ACC112 (cell line): ENCODE measurements at regions not wholly inside any gene's neighbourhood (a gene's known extent, or its start where the extent isn't known, plus 50 kb on each side); places are given as distances from the start of the nearest gene placed in this dataset.
"Not testable (repeated sequence)": the region's sequence is repeated elsewhere in the genome, so short reads cannot be mapped to it uniquely, and the experiment has no call there.

Source experiments
- H2AFZ ChIP-seq: fragments of 200-600 bp; sonication (generic); one replicate; pipeline ENCODE4 v1.6.0; 2017; ENCODE audit warnings: antibody characterized with exemption, low read length; ENCODE audit not compliant: unreplicated experiment
- H3K27ac ChIP-seq: fragments of 200-600 bp; sonication (generic); 2 replicates; pipeline ENCODE4 v1.5.1; 2014; ENCODE audit warnings: low read depth, mild to moderate bottlenecking, antibody characterized with exemption, low read length, moderate library complexity
- H3K27me3 ChIP-seq: fragments of 200-600 bp; sonication (generic); 2 replicates; pipeline ENCODE4 v1.6.1; 2014; ENCODE audit warnings: mild to moderate bottlenecking, antibody characterized with exemption, low read length, moderate library complexity, mixed read lengths; ENCODE audit not compliant: insufficient read depth
- H3K36me3 ChIP-seq: fragments of 200-600 bp; sonication (generic); 2 replicates; pipeline ENCODE4 v1.6.1; 2016; ENCODE audit warnings: mild to moderate bottlenecking, antibody characterized with exemption, low read length, moderate library complexity, mixed read lengths; ENCODE audit not compliant: insufficient read depth
- H3K4me1 ChIP-seq: fragments of 200-600 bp; sonication (generic); one replicate; pipeline ENCODE4 v1.6.1; 2016; ENCODE audit warnings: low read length, mixed read lengths; ENCODE audit not compliant: insufficient read depth, unreplicated experiment, control insufficient read depth
- H3K4me3 ChIP-seq: fragments of 200-600 bp; sonication (generic); 2 replicates; pipeline ENCODE4 v1.5.1; 2014; ENCODE audit warnings: mild to moderate bottlenecking, low read depth, low read length
- H3K79me2 ChIP-seq: fragments of 200-600 bp; sonication (generic); one replicate; pipeline ENCODE4 v1.6.0; 2016; ENCODE audit warnings: low read length; ENCODE audit not compliant: control insufficient read depth, unreplicated experiment, insufficient read depth

DNA sequence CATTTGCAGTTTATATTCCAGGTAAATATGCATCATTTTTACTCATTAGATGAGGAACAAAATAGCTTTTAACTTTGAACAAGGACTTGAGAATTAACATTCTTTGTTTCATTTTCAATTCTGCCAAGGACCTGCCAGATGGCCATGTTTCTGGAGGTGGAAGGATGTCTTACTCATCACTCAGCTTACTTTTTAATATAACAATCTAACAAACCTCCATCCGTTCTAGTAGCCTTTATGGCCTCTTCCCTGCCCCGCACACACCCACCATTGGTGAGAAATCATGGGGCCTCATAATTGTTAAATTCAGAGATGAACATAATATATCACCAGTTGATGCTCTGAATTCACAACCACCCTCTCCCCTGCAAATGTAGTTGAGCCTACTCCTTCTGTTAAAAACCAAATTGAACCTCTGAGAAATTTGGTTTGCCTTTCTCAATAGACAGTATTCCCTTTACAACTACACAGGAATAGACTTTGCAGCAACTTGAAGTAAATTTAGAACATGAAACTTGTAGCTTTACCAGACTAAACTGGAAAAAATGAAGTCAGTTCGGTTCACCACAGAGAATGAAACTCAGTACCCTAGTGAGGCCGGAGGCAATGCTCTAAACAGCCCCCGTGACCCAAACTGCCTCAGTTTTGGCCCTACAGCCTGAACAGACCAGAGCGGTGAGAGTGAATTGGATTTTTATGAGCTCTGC lies 50.1 kb upstream of the ACSL4 start:
- H3K27me3 ChIP-seq = no peaks in the 10 kb centered on the region
- H3K4me3 ChIP-seq = no peak overlapping the region
- H3K4me1 ChIP-seq = peaks cover 3% of the 10 kb centered on the region
- H3K79me2 ChIP-seq = no peaks in the 10 kb centered on the region
- H3K27ac ChIP-seq = no peak overlapping the region
- no peak overlapping the region for H2AFZ ChIP-seq
- no peaks in the 10 kb centered on the region for H3K36me3 ChIP-seq

- Histone ChIP-seq H3K4me1 (peaks cover 3% of the 10 kb centered on the region), H3K27me3 (no peaks in the 10 kb centered on the region), H3K27ac (no peak overlapping the region)
These were observed 50.6 kb upstream of the ACSL4 start for GRCh38 chrX:109783701-109784079.

DNA sequence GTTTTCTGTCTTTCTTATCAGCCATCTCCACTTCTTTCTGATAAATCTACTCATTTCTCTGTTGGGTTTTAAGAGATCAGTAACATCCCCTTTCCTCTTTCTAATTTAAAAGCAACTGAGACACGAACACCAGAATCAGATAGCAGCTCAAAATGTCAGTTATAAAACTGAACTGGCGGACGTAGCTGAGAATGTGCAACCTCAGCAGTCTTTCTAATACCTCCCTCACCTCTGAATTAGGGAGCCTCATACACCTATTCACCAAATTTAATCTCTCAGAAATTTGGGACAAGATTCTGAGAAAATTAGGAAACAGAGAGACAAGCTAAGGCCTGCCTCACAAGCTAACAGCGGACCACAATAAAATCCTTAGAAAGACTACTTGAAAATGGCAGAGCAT lies 52.0 kb upstream of the ACSL4 start:
- H3K27ac ChIP-seq = no peak overlapping the region
- peak overlapping the region; percentile 11 for H2AFZ ChIP-seq
- H3K36me3 ChIP-seq = no peaks in the 10 kb centered on the region
- peaks cover 3% of the 10 kb centered on the region for H3K4me1 ChIP-seq
- no peaks in the 10 kb centered on the region for H3K27me3 ChIP-seq
- H3K4me3 ChIP-seq = no peak overlapping the region
- no peaks in the 10 kb centered on the region for H3K79me2 ChIP-seq

More at GRCh38 chrX:109783701-109784079, 50.6 kb upstream of the ACSL4 start:
- Histone ChIP-seq H2AFZ (no peak overlapping the region), H3K4me3 (no peak overlapping the region), H3K36me3 (no peaks in the 10 kb centered on the region), H3K79me2 (no peaks in the 10 kb centered on the region)

- not testable (repeated sequence) for H3K79me2 ChIP-seq, H3K4me1 ChIP-seq, H2AFZ ChIP-seq, H3K36me3 ChIP-seq, H3K27ac ChIP-seq, H3K27me3 ChIP-seq, H3K4me3 ChIP-seq
These were observed 57.5 kb upstream of the ACSL4 start for GRCh38 chrX:109790511-109790910.

- Histone ChIP-seq H3K79me2 (no peaks in the 10 kb centered on the region), H3K4me3 (no peak overlapping the region), H3K36me3 (no peaks in the 10 kb centered on the region), H3K4me1 (no peaks in the 10 kb centered on the region), H2AFZ (no peak overlapping the region), H3K27ac (no peak overlapping the region), H3K27me3 (no peaks in the 10 kb centered on the region)
These were observed 60.1 kb upstream of the ACSL4 start for GRCh38 chrX:109793191-109793590.

DNA sequence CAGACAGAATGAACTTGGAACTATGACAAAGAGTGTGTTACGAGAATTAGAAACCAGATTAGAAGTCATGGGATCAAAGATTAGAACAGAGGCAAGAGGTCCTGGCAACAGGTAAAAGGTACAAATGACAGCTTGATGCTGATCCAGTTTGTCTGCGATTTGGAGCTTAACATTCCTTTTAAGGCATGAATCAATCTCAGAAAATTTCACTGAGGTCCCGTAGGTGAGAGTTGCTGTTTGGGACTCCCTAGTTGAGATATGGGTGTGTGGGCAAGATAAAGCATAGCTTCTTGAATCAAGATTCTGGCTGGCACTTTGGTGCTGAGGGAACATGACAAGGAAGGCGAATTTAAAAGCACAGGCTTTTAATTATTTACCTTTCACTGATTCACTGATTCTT lies 62.6 kb upstream of the ACSL4 start:
- H3K27me3 ChIP-seq = no peaks in the 10 kb centered on the region
- H3K79me2 ChIP-seq = no peaks in the 10 kb centered on the region
- H3K4me3 ChIP-seq = no peak overlapping the region
- H3K27ac ChIP-seq = no peak overlapping the region
- no peak overlapping the region for H2AFZ ChIP-seq
- H3K4me1 ChIP-seq = no peaks in the 10 kb centered on the region
- H3K36me3 ChIP-seq = no peaks in the 10 kb centered on the region

DNA sequence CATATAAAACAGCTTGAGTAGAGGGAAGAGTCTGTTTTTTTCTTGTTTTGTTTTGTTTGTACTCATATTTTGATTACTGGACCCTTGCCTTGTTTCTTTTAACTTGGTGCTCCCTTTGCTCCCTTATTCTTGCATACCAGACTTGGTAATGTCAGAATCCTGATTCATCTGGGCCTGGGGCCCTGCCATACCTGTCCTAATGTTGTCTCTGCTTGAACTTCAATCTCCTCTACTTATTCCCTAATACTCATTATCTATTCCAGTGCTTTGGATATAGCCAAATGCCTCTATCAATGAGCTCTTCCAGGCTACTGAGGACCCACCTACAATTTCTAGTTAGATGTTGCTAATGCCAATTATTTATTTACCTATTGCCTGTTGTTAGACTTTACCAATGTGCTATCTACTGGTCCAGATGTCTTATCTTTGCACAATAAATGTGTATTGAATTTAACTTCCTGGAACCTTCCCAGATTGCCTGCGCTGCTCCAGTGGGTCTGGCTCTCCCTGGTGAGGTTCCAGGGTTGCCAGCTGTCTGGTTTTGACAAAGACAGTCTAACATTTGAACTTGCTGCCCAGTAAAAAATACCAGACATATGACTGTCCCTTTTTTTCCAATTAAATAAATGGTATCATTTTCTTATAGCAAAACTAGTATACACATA lies 64.4 kb upstream of the ACSL4 start:
- no peaks in the 10 kb centered on the region for H3K27me3 ChIP-seq
- no peak overlapping the region for H3K27ac ChIP-seq
- H3K36me3 ChIP-seq = no peaks in the 10 kb centered on the region
- no peaks in the 10 kb centered on the region for H3K79me2 ChIP-seq
- H3K4me1 ChIP-seq = no peaks in the 10 kb centered on the region
- no peak overlapping the region for H2AFZ ChIP-seq
- no peak overlapping the region for H3K4me3 ChIP-seq

DNA sequence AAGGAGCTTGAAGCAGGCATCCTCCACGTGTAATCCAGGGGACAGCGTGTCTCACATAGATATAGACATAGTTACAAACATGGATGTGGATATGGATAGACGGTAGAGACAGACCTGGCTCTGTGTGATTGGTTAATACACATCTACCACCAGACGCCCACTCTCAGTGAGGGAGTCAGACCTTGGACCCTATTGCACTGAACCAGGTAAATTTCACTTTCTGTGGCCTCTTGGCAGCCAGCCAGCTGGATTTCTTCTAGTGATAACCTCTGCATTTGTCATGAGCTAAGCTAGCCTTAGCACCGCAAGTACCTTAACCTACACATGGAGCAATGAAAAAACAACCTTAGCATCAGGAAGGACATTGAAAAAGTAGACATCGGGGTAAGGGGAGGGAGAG lies 79.2 kb upstream of the ACSL4 start:
- Histone ChIP-seq H3K27me3 (no peaks in the 10 kb centered on the region), H3K36me3 (no peaks in the 10 kb centered on the region), H3K4me1 (no peaks in the 10 kb centered on the region), H3K27ac (no peak overlapping the region), H3K79me2 (no peaks in the 10 kb centered on the region), H3K4me3 (no peak overlapping the region), H2AFZ (no peak overlapping the region)

DNA sequence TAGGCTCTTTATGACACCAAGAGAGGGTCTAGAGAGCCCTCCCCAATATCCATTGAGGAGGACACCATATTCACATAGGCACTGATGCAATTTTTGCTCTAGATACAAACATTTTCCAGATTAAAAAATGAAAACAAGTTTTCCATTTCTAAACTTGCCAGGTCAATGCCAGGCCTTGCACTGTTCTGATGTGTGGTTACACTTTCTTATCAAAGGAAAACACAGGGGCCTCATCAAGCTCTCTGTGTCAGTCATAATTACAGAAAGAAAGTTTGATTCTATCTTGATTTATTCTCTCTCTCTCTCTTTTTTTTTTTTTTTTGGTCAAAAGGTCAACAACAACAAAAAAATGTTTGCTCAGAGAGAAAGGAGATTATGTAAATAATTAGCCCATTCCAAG lies 80.2 kb upstream of the ACSL4 start:
- no peak overlapping the region for H2AFZ ChIP-seq
- no peaks in the 10 kb centered on the region for H3K27me3 ChIP-seq
- no peaks in the 10 kb centered on the region for H3K79me2 ChIP-seq
- H3K36me3 ChIP-seq = no peaks in the 10 kb centered on the region
- no peak overlapping the region for H3K4me3 ChIP-seq
- no peak overlapping the region for H3K27ac ChIP-seq
- H3K4me1 ChIP-seq = no peaks in the 10 kb centered on the region

DNA sequence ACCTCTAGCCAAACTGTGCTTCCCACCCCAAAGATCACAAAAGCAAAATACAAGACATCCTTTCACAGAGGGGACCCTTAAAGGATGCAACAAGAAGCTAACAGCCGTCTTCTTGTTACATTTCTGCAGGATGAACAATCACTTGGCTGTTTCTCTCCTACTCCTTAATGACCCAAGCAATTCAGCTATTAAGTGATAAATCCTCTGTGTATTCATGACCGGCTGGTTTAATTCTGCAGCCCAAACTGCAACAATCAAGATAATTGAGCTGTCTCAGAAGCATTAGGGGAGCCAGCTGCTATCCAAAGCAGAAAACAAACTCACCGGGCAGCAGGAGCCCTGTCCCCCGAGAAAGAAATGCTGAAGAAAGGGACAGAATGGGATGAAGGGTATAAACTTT lies 85.9 kb upstream of the ACSL4 start:
- Histone ChIP-seq H3K27ac (no peak overlapping the region), H2AFZ (no peak overlapping the region), H3K79me2 (no peaks in the 10 kb centered on the region), H3K27me3 (no peaks in the 10 kb centered on the region), H3K4me3 (no peak overlapping the region), H3K36me3 (no peaks in the 10 kb centered on the region), H3K4me1 (peaks cover 10% of the 10 kb centered on the region)

GRCh38 chrX:109822861-109823260 lies 89.8 kb upstream of the ACSL4 start:
- Histone ChIP-seq H3K4me1 (peaks cover 20% of the 10 kb centered on the region), H2AFZ (peak overlapping the region; percentile 67)

More at GRCh38 chrX:109822861-109823260, 89.8 kb upstream of the ACSL4 start:
- Histone ChIP-seq H3K36me3 (no peaks in the 10 kb centered on the region), H3K79me2 (no peaks in the 10 kb centered on the region), H3K4me3 (no peak overlapping the region; the same call in 1 of the 2 replicates), H3K27me3 (no peaks in the 10 kb centered on the region), H3K27ac (no peak overlapping the region)
